ENCODE measurements at regions not wholly inside any gene's neighbourhood (a gene's known extent, or its start where the extent isn't known, plus 50 kb on each side); places are given as distances from the start of the nearest gene placed in this dataset.

DNA sequence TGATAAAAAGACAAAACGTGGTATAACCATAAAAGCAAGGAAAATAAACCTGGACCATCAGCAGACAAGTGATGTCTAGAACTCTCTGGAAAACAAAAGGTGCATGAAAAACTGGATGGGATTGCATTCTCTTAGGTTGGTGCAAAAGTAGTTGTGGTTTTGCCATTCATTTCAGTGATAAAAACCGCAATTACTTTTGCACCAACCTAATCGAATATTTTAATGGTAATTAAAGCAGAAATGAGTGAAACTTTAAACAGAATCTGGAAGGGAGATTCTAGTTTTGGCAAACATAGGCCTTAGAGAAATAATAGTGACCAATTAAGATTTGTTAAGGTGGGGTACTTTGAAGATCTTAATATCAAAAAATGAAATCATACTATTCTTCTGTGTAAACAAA lies 800.8 kb upstream of the GYPC start:
- no peak overlapping the region for H3K27ac ChIP-seq
- H3K27me3 ChIP-seq: no peaks in the 10 kb centered on the region
- DNase-seq: no peak
- intact Hi-C loops (cut with DNase I): no loop called here
- H3K4me3 ChIP-seq: no peak overlapping the region
- no peaks in the 10 kb centered on the region for H3K36me3 ChIP-seq
- H3K4me1 ChIP-seq (ENCODE audit: insufficient read depth): no peaks in the 10 kb centered on the region
- H3K9me3 ChIP-seq: no peaks in the 10 kb centered on the region
- TF ChIP-seq EP300 (IDR thresholded peaks at IDR 0.05) (no peak), POLR2A (IDR thresholded peaks at IDR 0.05) (no peak)
- TF ChIP-seq, protein P1, sequence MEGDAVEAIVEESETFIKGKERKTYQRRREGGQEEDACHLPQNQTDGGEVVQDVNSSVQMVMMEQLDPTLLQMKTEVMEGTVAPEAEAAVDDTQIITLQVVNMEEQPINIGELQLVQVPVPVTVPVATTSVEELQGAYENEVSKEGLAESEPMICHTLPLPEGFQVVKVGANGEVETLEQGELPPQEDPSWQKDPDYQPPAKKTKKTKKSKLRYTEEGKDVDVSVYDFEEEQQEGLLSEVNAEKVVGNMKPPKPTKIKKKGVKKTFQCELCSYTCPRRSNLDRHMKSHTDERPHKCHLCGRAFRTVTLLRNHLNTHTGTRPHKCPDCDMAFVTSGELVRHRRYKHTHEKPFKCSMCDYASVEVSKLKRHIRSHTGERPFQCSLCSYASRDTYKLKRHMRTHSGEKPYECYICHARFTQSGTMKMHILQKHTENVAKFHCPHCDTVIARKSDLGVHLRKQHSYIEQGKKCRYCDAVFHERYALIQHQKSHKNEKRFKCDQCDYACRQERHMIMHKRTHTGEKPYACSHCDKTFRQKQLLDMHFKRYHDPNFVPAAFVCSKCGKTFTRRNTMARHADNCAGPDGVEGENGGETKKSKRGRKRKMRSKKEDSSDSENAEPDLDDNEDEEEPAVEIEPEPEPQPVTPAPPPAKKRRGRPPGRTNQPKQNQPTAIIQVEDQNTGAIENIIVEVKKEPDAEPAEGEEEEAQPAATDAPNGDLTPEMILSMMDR (IDR thresholded peaks at IDR 0.05): no peak
- WGBS, 3 donors: 68 to 73% (median 71%) methylated on average over 3 of the region's 3 CpGs

DNA sequence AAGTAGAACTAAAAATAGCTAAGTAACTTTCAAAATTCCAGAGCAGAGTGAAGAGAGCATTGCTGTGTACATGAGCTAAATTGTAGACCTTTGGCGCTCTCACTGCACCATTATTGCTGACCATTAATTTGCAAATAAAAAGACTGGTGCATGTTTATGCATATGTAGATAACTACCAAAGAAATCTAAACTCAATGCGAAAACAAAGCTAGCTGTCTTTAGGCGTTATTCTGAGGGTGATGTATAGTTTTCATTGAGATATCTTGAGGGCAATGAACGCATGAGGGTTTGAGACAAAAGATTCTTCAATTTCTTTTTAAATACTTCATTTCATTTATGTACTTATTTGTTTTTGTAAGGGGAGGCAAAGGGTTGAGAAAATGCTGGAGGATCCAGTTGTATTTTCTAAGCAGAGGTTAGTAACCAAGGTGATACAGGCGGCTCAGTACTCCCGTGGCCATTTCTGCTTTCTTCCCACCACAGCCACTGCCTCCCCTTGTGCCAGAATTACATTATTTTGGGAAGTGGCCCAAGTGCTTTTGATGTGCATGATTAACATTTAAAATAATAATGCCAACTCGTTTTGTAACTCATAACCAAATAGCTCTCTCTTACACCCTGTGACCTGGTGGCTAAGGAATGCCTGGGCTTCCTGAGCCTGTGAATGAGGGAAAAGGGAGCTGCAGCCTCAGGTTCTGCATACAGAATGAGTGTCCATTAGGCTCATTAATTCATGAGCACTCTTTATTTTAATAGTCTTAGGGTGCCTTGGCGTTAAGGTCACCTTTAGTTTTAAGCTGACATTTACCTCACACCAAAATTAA lies 797.8 kb upstream of the GYPC start:
- Histone ChIP-seq H3K36me3 (no peaks in the 10 kb centered on the region), H3K27me3 (no peaks in the 10 kb centered on the region), H3K9me3 (no peaks in the 10 kb centered on the region), H3K27ac (no peak overlapping the region), H3K4me1 (ENCODE audit: insufficient read depth) (no peaks in the 10 kb centered on the region), H3K4me3 (no peak overlapping the region)
- intact Hi-C loops (cut with DNase I): no loop called here
- DNase-seq: no peak
- WGBS, 3 donors: 67 to 71% (median 71%) methylated on average over 8 of the region's 8 CpGs
- TF ChIP-seq EP300 (IDR thresholded peaks at IDR 0.05) (no peak), POLR2A (IDR thresholded peaks at IDR 0.05) (no peak)
- TF ChIP-seq, protein P1 (IDR thresholded peaks at IDR 0.05): no peak

DNA sequence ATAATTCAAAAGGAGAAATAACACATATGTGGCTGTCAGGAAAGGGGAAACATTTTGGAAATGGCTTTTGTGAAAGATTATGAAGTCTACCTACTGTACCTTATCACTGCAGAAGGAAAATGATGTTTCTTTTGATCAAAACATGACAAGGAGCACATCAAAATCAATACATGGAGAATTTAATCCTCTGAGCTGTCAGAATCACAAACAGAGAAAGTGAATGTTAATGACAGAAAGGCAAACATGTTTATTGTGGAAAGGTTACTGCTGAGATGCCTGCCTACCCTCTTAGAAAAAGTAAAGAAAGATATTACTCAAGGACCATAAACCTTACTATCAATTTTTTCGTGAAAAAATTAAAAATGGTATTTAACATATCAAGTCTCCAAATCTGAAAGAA lies 794.5 kb upstream of the GYPC start:
- Histone ChIP-seq H3K27ac (no peak overlapping the region), H3K9me3 (no peaks in the 10 kb centered on the region), H3K36me3 (no peaks in the 10 kb centered on the region), H3K4me1 (ENCODE audit: insufficient read depth) (no peaks in the 10 kb centered on the region), H3K27me3 (no peaks in the 10 kb centered on the region), H3K4me3 (no peak overlapping the region)
- intact Hi-C loops (cut with DNase I): no loop called here
- TF ChIP-seq POLR2A (IDR thresholded peaks at IDR 0.05) (no peak), EP300 (IDR thresholded peaks at IDR 0.05) (no peak)
- TF ChIP-seq, protein P1 (IDR thresholded peaks at IDR 0.05): no peak
- DNase-seq: no peak
- 72 to 81% (median 75%) methylated on average over 1 of the region's 1 CpG for WGBS, 3 donors

DNA sequence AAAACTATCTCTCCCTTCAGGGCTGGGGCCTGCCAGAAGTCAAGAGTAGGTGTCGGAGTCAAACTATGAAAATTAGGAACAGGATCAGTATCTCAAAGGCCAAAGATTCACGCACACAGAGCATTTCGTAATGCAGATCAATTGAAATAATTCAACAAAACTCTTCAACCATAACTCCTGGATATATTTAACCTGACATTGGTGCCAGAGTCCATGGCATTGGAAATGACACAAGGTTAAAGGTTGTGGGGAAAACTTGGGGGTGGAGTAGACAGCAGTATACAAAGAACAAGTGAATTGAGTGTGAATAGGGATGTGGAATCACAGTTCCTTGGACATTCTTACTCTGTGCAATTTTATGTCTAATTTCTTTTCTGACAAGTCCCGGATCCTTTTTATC lies 788.0 kb upstream of the GYPC start:
- Histone ChIP-seq H3K27ac (no peak overlapping the region), H3K9me3 (no peaks in the 10 kb centered on the region), H3K36me3 (no peaks in the 10 kb centered on the region), H3K4me1 (ENCODE audit: insufficient read depth) (no peaks in the 10 kb centered on the region), H3K4me3 (no peak overlapping the region), H3K27me3 (no peaks in the 10 kb centered on the region)
- no peak for DNase-seq
- TF ChIP-seq POLR2A (IDR thresholded peaks at IDR 0.05): no peak
- TF ChIP-seq, protein P1 (IDR thresholded peaks at IDR 0.05): no peak
- TF ChIP-seq EP300 (IDR thresholded peaks at IDR 0.05): no peak
- intact Hi-C loops (cut with DNase I): no loop called here
- WGBS, 3 donors: 87 to 91% (median 89%) methylated on average over 4 of the region's 4 CpGs
